ENCODE measurements at regions not wholly inside any gene's neighbourhood (a gene's known extent, or its start where the extent isn't known, plus 50 kb on each side); places are given as distances from the start of the nearest gene placed in this dataset.

GRCh38 chr2:180753809-180754761 is 226.3 kb upstream of the UBE2E3 start:
- TF ChIP-seq POLR2A (IDR thresholded peaks at IDR 0.05) (no peak), CTCF (IDR thresholded peaks at IDR 0.05) (no peak)
